Mucosa of stomach (tissue), 1 donor: ENCODE measurements at regions not wholly inside any gene's neighbourhood (a gene's known extent, or its start where the extent isn't known, plus 50 kb on each side); places are given as distances from the start of the nearest gene placed in this dataset.

Experiments
- H3K27me3 ChIP-seq: one replicate; pipeline ENCODE4 v1.7.0; 2013; ENCODE audit warnings: mild to moderate bottlenecking, low read length; ENCODE audit not compliant: control insufficient read depth, insufficient read depth
- H3K36me3 ChIP-seq: one replicate; pipeline ENCODE4 v1.7.0; 2013; ENCODE audit warnings: low read length; ENCODE audit not compliant: control insufficient read depth, insufficient read depth
- H3K4me1 ChIP-seq: one replicate; pipeline ENCODE4 v1.7.0; 2013; ENCODE audit warnings: mild to moderate bottlenecking, low read length; ENCODE audit not compliant: control insufficient read depth, insufficient read depth
- H3K4me3 ChIP-seq: one replicate; pipeline ENCODE4 v1.7.0; 2013; ENCODE audit warnings: low read length
- H3K9ac ChIP-seq: one replicate; pipeline ENCODE4 v1.7.0; 2013; ENCODE audit warnings: mild to moderate bottlenecking, low read length, moderate library complexity
- H3K9me3 ChIP-seq: one replicate; pipeline ENCODE4 v1.7.0; 2013; ENCODE audit warnings: mild to moderate bottlenecking, low read length, moderate library complexity; ENCODE audit not compliant: control insufficient read depth
- donor health status: Pancreatic carcinoma.

- Histone ChIP-seq H3K4me3 (no peak overlapping the region), H3K9me3 (no peaks in the 10 kb centered on the region), H3K36me3 (no peaks in the 10 kb centered on the region), H3K9ac (no peak overlapping the region), H3K27me3 (no peaks in the 10 kb centered on the region), H3K4me1 (no peaks in the 10 kb centered on the region)
Measured at GRCh38 chr18:56545464-56545863, 92.9 kb downstream of the TXNL1 start.

DNA sequence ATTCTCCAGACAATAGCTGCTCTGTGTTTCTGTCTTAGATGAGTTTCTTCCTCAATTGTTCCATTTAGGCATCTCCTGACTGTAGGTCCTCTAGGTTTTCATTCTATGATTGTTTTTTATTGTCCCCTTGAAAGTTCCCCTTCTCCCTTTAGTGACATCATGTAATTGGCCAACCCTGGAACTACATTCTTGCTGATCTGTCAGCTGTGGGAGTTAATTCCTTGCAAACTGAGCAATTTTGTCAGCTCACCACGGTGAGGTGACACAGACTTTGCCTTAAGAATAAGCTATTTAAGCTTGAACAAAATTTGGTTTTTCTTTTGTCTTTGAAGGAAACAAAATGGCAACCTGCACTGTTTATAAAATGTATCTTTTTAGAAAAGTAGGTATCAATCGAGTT lies 95.9 kb downstream of the TXNL1 start:
- Histone ChIP-seq H3K4me1 (no peaks in the 10 kb centered on the region), H3K36me3 (no peaks in the 10 kb centered on the region), H3K4me3 (no peak overlapping the region), H3K9ac (no peak overlapping the region), H3K9me3 (no peaks in the 10 kb centered on the region), H3K27me3 (no peaks in the 10 kb centered on the region)

DNA sequence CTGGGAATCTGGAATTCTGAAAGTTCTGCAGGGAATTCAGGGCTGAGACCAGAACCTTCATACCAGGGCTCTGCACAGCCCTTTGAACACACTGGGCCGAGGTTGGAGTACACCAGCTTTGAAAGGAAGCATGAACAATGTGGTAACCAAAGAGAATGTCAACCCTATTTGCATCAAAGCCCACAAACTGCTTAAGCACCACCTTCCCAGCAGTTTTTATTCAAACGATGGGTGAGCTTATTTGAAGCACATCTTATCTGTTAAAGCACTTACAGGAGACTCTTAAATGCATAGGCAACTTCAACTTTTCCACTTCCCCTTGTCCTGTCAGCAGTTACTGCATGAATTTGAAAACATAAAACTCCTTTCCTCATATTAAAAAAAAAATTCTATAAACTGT lies 96.6 kb downstream of the TXNL1 start:
- Histone ChIP-seq H3K4me1 (no peaks in the 10 kb centered on the region), H3K4me3 (no peak overlapping the region), H3K36me3 (no peaks in the 10 kb centered on the region), H3K9me3 (no peaks in the 10 kb centered on the region), H3K27me3 (no peaks in the 10 kb centered on the region), H3K9ac (no peak overlapping the region)

DNA sequence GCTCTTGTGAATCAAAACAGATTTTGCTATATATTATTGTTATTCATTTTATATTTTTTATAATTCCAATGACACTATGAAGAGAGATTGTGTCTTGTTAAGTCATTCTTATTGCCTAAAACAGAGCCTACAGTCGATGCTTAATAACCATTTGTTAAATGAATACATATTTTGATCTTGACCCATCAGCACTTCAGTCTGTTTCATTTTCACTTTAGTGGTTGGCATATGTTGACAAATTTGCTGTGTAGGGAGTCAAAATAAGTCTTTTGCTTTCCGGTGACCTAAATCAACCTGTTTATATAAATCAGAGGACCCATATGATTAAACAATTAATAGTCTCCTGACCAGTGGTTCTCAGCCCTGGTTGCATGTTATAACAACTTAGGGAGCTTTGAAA lies 97.1 kb downstream of the TXNL1 start:
- no peaks in the 10 kb centered on the region for H3K36me3 ChIP-seq
- H3K27me3 ChIP-seq = no peaks in the 10 kb centered on the region
- no peak overlapping the region for H3K9ac ChIP-seq
- H3K4me1 ChIP-seq = no peaks in the 10 kb centered on the region
- H3K4me3 ChIP-seq = no peak overlapping the region
- no peaks in the 10 kb centered on the region for H3K9me3 ChIP-seq

- Histone ChIP-seq H3K36me3 (no peaks in the 10 kb centered on the region), H3K9me3 (no peaks in the 10 kb centered on the region), H3K27me3 (no peaks in the 10 kb centered on the region), H3K4me3 (no peak overlapping the region), H3K9ac (no peak overlapping the region), H3K4me1 (no peaks in the 10 kb centered on the region)
Measured at GRCh38 chr18:56538746-56539145, 99.6 kb downstream of the TXNL1 start.

GRCh38 chr18:56532176-56532840 lies 106.1 kb downstream of the TXNL1 start:
- Histone ChIP-seq H3K4me3 (no peak overlapping the region), H3K27me3 (no peaks in the 10 kb centered on the region), H3K4me1 (no peaks in the 10 kb centered on the region), H3K36me3 (no peaks in the 10 kb centered on the region), H3K9ac (no peak overlapping the region), H3K9me3 (no peaks in the 10 kb centered on the region)

DNA sequence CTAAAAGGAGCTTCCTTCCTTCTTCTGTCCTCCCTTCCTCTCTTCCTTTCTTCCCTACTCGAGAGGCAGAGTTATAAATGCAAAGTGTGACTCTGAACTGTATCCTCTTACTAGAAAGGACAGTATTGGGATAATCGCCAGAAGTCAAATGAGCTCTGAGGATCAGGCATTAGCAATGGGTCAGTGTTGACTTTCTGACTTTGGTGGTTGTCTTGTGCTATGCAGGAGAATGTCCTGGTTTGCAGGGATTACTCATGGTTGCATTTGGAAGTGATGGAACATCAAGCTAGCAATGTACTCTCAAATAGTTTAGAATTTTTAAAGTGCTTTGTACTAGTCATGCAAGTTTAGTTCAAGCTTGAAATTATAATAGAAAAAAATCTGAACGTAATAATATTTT lies 115.6 kb downstream of the TXNL1 start:
- H3K4me3 ChIP-seq = no peak overlapping the region
- H3K4me1 ChIP-seq = no peaks in the 10 kb centered on the region
- H3K36me3 ChIP-seq = no peaks in the 10 kb centered on the region
- no peaks in the 10 kb centered on the region for H3K9me3 ChIP-seq
- no peak overlapping the region for H3K9ac ChIP-seq
- no peaks in the 10 kb centered on the region for H3K27me3 ChIP-seq

GRCh38 chr18:56521263-56521662 lies 117.1 kb downstream of the TXNL1 start:
- H3K9me3 ChIP-seq = no peaks in the 10 kb centered on the region
- no peaks in the 10 kb centered on the region for H3K4me1 ChIP-seq
- H3K4me3 ChIP-seq = no peak overlapping the region
- H3K36me3 ChIP-seq = no peaks in the 10 kb centered on the region
- H3K9ac ChIP-seq = no peak overlapping the region
- no peaks in the 10 kb centered on the region for H3K27me3 ChIP-seq

DNA sequence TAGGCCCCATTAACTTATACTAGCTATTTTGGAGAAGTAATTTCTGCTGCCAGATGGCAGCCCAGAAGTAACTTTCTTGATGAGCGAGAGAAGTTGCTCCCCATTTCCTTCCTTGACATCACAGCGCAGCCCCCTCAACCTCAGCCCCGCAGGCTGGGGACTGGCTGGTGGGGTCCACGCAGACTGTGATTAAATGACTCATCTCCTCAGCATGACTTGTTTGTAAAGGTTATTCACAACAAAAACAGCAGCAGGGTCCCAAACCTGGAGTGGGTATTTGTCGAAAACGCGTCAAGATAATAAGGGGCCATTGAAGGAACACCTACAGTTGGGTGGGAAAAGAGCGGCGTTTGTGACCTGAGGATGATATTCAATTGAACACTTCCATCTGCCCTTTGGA lies 120.6 kb downstream of the TXNL1 start:
- no peak overlapping the region for H3K9ac ChIP-seq
- H3K27me3 ChIP-seq = no peaks in the 10 kb centered on the region
- H3K9me3 ChIP-seq = no peaks in the 10 kb centered on the region
- H3K4me3 ChIP-seq = no peak overlapping the region
- H3K4me1 ChIP-seq = no peaks in the 10 kb centered on the region
- H3K36me3 ChIP-seq = no peaks in the 10 kb centered on the region

- H3K9me3 ChIP-seq = no peaks in the 10 kb centered on the region
- H3K4me3 ChIP-seq = no peak overlapping the region
- no peaks in the 10 kb centered on the region for H3K27me3 ChIP-seq
- no peak overlapping the region for H3K9ac ChIP-seq
- H3K4me1 ChIP-seq = no peaks in the 10 kb centered on the region
- H3K36me3 ChIP-seq = no peaks in the 10 kb centered on the region
Measured at GRCh38 chr18:56517196-56517595, 121.2 kb downstream of the TXNL1 start.

DNA sequence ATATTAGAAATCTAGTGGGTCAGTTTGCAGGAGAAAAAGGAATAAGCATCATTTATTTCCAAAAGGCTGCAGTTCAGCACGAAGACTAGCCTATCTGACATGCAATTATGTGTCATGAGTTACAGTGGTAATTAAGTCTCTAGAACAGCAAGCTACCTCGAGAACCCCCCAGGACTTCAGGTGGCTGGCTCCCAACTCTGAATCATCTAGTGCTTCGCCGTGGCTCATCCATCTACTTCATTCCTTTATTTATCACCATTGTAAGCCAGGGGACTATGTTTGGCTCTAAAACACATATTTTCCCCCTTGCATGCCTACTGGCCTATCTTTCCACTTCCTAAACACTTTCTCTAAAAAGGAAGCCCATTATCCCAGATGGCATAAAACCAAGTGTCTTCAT lies 121.6 kb downstream of the TXNL1 start:
- Histone ChIP-seq H3K36me3 (no peaks in the 10 kb centered on the region), H3K27me3 (no peaks in the 10 kb centered on the region), H3K4me1 (no peaks in the 10 kb centered on the region), H3K9me3 (no peaks in the 10 kb centered on the region), H3K9ac (no peak overlapping the region), H3K4me3 (no peak overlapping the region)

DNA sequence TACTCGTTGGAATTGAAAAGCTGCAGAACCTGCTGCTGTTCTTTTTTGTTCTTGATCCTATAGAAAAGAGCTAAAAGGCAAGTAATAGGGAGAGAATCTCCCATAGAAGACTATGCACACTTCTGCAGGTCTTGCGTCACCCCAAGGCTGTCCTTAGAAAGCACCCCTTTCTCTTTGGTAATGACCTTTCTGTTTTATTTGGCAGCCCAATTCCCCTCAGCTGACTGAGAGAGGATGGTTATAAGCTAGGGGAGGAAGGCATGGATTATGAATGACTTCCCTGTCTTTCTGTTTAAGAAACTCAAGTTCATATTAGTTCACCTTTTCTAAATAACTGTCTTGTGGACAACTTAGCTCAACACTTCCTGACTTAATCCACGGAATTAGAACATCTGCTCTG lies 122.9 kb downstream of the TXNL1 start:
- no peaks in the 10 kb centered on the region for H3K36me3 ChIP-seq
- H3K27me3 ChIP-seq = no peaks in the 10 kb centered on the region
- no peaks in the 10 kb centered on the region for H3K4me1 ChIP-seq
- H3K9me3 ChIP-seq = no peaks in the 10 kb centered on the region
- no peak overlapping the region for H3K4me3 ChIP-seq
- no peak overlapping the region for H3K9ac ChIP-seq

DNA sequence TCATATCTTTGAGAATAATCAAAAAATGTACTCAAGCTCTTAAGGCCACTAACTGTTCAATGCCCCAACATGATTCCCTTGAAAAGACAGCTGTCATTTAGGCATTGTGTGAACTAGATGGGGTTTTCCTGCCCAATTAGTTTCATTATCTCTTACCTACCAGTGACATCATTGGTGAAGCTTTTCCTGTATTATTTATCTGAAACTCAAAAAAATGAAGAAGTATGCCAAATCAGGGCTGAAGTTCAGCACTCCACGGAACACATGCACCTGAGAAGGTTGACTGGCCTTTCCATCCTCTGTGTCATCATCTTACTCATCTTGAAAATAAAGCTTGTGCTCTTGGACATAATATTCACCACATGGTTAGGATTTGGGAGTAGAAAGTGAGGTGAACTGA lies 126.4 kb downstream of the TXNL1 start:
- no peaks in the 10 kb centered on the region for H3K9me3 ChIP-seq
- no peaks in the 10 kb centered on the region for H3K27me3 ChIP-seq
- H3K4me1 ChIP-seq = no peaks in the 10 kb centered on the region
- no peak overlapping the region for H3K9ac ChIP-seq
- H3K36me3 ChIP-seq = no peaks in the 10 kb centered on the region
- H3K4me3 ChIP-seq = no peak overlapping the region
